Iris pigment epithelial cell (primary cell): ENCODE measurements at regions not wholly inside any gene's neighbourhood (a gene's known extent, or its start where the extent isn't known, plus 50 kb on each side); places are given as distances from the start of the nearest gene placed in this dataset.

Source experiments
- DNase-seq: peaks from one replicate; pipeline ENCODE4 v3.0.0-alpha.2; 2011; ENCODE audit warnings: low read depth

DNA sequence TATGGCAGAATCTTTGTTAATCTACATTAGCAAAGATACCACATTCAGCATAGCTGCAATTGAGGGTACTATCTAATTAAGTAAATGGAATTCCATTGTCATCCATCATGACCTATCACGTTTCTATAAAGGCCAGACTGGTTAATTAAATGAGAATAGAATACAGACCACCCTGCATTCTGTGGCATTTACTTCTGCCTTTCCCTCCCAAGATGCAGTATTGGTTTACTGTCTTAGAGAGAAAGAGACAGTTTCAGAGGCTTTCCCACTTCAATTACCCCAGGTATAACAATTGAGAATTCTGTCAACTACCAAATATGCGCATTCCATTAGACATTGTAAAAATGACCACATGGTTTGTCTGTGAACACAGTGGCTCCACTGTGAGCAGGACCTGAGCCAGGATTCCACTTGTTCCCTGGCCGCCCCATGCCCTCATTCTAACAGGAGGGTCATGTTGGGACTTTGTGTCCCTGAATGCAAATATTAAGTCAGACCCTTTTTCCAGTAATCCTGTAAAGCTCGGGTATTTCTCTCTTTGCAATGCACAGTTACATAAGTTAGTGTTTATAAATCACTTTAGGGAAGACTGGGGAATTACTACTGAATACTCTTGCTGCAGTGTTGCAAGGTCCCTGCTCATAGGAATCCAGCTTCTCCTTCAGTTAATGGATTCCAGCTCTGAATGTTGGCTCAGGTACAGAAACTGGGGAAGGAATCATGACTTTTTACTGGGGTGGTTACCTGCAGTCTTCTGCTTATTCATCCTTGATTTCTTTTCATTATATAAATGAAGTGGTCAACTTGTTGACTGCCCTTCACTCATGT lies 261.0 kb downstream of the PDGFC start:
- peak; percentile 45 for DNase-seq

DNA sequence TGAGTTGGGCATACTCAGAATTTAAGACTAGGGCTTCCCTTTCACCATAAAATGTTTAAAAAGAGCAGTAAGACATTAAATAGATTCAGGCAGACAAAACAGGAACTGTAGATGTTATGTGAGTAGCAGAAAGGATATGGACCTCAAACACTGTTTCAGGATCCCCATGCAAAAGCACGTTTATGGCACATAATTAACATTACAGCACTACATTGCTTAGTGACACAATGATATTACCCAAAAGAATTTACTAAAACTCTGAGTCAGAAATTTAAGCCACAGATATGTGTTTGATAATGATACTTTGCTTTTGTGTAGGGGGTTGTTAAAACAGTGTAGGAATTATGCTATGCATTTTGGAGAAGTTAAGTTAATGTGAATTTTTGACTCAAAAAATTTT lies 266.3 kb downstream of the PDGFC start:
- DNase-seq = peak; percentile 38

DNA sequence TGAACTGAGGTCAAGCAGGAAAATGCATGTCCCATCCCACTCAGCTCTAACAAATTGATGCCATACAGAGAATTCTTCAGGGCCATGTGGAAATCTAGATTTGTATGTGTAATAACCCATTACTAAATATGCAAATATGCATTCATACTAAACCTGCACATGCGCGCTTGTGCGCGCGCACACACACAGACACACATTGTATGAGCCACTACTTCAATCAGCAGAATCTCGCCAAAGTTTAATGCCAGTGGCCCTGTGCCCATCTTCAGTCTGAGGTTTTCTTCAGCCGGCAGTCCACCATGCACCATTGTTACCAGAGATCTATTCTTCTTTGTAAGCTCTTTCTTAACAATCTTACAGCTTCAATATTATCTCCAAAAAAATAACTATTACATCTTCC lies 276.4 kb downstream of the PDGFC start:
- DNase-seq = no peak

DNA sequence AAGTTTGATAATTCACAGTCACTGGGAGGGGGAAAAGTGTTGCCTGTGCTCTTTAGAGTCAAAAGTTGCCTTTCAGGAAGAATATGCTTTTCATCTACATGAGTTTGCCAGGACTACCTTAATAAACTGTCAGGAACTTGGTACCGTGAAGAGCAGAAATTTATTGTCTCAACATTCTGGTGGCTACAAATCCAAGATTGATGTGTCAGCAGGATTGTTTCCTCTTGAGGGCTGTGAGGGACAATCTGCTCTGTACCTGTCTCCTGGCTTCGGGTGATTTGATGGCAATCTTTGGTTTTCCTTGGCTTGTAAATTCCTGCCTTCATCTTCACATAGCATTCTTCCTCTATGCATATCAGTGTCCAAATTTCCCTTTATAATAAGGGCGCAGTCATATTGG lies 277.2 kb downstream of the PDGFC start:
- DNase-seq = no peak

DNA sequence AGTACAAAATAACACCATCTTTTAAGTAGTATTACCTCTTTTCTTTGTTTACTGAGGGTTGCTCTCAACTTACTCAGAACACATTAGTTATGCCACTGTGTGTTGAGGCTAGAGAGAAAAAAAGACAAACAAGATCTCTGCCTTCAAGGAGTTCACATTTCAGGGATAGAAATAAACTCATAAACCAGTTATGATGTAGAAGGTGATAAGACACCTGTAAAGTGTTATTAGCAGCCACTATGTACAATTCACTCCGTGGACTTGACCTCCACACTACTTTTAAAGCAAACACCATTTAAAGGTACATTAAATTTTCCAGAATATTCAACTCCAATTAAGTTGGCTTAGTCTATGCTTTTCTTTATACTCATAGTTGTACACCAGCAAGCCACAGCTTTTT lies 278.0 kb downstream of the PDGFC start:
- no peak for DNase-seq

DNA sequence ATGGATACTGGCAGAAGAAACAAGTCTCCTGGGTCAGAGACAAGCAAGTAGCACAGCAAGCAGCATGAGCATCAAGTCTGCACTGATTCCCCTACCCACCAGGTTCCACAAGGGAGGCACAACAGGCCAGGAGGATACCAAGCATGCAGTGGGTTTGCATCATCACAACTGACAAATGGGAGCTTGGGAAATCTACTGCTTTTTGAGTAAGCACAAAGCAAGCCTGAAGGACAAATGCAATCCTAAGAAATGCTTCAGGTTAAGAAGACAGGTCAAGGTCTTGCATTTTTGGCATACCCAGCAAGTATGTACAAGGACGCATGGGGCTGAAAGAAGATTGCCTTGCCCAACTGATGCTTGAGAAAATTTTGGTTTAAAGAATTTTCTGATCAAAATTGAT lies 279.6 kb downstream of the PDGFC start:
- peak; percentile 19 for DNase-seq

DNA sequence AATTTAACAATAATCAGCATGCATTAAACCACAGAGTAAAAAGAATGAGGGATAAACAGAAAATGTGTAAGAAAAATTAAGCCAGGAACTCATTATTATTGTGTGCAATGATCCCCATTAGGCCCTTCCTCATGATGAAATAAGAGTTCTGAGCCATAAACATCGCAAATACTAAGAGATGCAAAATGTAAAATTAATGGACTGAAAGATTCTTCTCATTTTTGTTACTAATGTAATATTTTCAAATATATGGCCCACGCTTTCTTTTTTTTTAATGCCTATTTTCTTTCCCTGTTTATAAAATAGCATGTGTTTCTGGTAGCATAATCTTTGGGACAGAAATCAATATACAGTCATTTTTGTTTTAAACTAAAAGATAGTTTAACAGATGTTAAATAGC lies 281.0 kb downstream of the PDGFC start:
- no peak for DNase-seq

DNA sequence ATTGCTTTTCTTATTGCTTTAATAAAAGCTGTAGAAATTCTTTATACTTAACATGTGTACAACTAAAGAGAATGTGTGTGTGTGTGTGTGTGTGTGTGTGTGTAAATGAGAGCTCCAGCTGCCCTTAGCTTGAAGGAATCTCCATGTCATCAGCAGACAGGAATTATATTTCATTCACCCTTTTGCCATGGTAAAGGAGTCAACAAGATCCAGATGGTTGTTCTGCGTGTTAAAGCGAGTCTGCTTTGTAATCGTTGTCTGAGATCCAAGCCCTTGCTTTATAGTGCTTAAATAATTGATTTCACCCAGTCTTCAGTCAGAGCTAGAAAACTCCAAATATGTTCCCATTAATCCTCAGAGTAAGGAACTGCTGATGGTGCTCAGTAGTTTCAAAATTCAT lies 285.5 kb downstream of the PDGFC start:
- DNase-seq = peak; percentile 95

DNA sequence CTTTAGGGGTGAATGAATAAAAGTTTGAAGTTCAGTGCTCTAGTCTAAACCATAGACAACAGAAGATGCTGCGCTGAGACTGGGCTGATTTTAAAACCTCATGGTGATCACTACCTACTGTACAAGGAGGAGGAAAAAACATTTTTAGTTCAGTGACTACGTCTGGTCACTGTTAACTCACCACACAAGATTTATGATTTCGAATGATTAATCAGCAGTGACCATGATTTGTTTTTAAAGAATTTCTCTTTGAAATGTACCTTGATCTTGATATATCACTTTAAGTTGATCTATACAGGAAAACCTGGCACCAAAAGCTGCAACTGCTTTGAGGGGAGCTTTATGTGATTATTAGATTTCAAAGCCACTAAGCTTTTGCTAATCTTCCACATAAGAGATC lies 286.3 kb downstream of the PDGFC start:
- DNase-seq = peak; percentile 11

DNA sequence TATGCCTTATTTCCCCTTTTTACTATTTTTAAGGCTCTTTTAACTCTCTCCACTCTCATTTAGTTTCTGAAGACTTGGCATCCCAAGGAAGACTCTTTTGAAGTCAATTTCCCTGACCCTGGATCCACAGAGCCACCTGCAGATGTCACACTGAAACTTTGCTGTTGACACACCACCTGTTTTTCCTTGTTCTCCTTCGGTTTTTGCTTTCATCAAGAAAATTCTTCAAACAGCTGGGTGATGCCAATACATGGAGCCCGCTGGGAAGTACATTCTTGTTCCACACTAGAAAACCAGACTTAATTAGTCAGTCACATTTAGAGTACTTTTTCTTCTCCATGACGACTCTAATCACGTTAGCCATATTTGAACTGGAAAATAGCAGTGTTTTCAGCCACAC lies 293.9 kb downstream of the PDGFC start:
- DNase-seq = no peak

DNA sequence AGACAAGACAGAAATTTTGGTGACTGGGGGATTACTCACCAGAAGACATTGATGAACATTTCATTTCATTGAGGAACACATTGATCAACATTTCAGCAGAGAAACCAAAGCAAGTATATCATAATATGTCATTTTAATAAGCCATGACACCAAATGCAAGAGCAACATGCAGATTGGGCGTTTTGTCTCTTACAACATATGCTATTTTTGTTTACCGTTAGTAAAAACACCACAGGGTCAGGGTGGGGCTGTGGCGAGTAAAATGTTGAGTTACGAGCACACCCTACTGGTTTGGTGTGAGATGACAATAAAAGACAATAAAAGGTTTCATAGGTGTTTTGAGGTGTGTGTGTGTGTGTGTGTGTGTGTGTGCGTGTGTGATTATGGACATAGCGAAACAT lies 294.5 kb downstream of the PDGFC start:
- DNase-seq = peak; percentile 56

DNA sequence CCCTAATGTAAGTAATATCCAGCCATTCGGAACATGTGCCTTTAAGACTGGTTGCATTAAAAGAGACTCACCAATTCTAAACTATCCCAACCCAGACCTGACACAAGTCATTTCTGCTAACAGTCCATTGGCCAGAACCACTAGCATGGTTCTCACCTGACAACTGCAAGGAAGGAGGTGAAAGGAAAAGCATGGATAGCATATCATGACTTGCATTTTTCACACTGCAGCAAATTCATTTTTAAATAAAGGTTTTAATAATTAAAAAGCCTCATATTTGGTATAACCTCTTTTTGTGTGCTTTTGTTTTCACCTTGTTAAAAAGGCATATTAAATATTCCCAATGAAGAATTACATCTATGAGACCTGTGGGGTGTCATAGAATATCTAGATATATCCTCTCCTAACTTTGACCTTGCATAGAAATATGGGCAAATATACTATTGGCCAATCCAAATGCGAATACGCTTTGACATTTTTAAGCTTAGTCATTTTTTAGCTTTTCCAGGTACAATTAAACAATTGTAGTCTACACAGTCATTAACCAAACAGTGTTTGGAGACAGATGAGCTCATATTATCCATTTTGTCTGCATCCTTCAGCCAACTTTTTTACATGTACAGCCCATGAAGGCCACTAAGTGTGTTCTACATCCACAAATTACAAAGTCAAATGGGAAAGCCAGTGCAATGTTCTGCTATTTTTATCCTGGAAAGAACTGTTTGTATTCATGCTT lies 295.3 kb downstream of the PDGFC start:
- no peak for DNase-seq

DNA sequence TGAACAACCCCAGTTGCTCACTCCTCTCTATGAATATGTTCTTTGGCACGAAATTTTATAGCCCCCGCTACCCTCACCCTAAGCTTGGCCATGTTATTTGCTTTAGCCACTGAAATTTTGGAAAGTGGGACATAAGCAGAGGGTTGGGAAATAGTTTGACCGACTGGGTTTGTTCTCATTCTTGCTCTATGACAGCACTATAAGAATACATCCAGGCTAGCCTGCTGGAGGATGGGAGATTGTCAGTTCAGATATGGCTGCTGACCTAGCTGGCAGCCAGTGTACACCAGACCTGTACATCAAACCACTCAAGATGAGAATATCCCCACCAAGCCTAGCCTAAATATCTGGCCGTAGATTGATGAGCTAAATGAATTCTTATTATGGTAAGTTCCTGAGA lies 298.1 kb downstream of the PDGFC start:
- peak; percentile 74 for DNase-seq

DNA sequence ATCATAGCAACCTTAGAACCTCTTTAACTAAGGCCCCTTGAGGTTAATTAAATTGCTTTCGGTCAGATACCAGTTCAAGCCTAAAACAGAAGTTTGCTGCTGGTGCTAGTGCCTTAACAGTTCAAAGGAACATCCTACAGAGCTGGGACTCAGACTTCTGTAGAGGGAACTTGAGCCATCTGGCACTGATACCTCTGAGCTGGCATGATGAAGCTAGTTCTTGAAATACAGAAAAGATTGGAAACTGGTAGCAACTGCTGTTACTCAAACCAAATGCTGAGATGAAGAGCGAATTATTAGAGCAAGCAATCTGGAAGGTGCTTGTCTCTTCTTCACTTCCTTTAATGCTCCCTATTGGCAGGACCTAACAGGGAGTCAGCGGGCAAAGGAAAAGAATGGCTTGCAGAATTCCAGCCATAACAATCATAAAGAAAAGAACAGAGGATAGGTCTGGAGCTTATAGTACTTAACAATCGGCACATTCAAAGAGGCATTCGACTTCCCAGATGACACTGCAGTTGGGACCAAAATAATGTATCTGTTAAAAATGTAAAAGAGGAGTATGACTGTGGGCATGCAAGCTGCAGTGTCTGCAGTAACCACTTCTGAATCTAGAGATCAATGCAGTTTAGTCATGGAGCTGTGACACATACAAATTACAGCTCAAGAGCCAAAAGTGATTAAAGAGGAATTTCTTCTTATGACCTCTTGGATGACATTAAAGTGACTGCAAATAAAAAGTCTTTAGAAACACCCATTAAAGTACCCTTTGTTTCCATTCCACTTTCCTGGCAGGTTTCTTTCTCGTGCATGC lies 298.9 kb downstream of the PDGFC start:
- peak; percentile 16 for DNase-seq

DNA sequence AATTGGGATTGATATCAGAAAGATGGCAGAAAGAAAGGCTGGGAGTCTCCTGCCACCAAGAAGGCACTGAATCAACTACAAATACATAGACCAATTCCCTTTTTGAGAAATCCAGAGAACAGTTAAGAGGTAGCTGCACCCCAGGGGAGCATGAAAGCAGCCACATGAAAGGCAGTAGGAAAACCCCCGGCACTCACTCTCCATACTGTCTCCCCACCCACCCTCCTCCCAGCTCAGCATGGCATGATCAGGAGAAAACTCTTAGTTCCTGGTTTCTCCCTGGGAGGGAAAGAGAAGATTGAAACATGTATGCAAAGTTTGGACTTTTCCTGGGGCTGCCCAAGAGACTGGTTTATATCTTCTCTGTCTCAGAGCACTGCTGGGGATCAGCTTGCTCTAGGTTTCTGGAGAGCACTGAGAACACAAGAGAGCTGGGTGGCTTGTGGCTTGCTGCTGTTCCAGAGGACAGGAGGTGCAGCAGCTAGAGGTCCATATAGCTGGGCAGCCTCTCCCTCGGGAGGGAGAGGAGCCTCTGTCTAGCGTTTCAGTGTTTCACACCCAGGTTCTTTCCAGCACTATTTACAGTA lies 305.7 kb downstream of the PDGFC start:
- no peak for DNase-seq

DNA sequence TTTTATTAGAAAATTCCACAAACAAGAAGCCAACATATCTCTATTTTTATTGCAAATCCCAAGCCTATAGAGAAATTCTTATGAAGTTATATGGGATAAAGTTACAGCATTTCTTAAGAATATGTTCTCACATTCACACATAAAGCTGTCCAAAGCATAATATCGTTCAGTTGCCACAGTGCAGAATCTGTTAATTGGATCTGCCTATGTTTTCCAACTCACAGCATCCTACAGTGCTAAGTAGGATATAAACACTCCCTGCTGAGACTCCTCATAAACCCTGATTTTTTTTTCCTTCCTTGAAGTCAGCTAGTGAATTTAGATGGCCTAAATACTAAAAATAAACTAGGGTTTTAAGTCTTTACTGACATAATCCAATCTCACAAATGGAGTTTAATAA lies 307.9 kb downstream of the PDGFC start:
- DNase-seq = no peak

DNA sequence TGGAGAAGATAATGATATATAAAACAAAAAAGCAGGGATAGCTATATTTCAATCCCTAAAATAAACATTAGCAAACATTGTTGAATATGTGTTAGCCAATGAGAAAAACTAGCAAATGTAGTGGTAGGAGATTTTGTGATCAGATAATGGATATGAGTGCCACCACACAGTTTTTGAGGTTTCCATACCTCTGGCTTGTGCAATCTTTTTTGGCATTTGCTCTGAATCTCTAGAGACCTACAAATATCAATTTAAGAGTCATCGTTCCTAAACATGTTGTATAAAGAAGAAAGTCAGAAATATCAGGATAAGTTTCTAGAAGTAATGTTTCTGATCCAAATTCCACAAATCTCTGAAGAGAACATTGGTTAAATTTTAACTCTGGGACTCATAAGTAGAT lies 308.7 kb downstream of the PDGFC start:
- DNase-seq = peak; percentile 31

DNA sequence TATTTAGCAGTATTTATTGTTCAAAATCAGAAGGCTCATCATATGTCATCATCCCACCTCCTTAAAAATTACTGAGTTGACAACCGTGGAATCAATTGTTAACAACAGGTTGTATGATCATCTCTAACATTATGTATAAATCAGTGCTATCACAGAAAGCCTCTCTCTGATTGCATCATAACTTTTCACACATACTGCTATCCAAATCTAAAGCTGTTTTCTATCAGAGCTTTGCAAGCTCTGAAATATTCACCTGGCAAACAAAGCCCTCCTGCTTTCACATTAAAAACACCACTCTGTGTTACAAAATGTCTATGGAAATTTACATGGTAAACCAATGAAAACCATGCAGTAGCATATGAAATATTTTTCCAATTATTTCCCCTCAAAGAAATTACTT lies 310.0 kb downstream of the PDGFC start:
- no peak for DNase-seq

DNA sequence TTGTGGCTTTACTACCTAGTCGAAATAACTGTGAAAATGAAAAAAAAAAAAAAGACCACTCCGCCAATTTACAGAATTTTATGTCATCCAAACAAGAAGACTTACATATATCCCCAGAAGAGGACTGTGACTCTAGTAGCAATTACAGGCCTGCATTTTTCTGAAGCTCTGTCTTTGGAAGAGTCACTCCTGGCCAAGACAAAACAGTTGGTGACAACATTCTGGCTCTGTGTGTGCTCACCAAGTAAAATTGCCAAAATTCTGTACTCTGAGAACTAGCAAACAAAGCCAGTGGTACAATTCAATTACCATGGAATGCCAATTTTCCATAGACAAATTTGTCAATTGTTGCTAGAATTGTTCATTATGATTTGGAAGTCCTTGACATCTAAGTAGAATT lies 311.1 kb downstream of the PDGFC start:
- no peak for DNase-seq

DNA sequence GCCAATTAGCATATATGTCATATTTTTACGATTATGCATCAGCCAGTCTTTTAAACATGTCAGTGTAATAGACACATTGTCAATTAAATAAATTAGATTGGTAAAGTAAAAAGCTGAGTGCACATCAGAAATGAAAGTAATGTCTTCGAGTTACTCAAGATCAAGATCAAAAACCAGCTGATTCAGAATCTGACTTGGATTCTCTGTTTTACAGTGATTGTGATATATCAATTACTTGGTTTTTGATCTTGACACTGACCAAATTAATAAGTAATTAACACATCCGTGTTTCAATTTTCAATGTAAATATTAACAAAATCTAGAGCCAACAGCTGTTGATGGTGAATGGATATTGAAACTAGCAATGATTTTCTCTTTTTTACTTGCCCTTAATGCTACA lies 311.6 kb downstream of the PDGFC start:
- no peak for DNase-seq

DNA sequence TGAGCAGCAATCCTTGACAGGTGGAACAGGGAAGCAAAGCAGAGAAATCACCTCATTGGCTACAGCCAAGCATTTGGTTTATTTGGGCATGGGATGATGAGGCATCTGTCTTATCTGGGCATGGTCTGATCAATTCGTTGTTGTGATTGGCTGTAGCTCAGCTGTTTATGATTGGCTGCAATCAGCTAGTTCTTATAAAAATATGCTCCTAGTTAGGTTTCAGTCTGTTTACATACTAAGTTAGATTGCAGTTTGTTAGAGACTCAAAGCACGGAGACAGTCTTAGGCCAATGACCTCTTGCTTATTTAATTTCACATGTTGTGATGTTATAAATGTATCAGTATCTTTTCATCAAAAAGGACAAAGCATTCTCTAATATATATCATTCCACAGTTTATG lies 312.0 kb downstream of the PDGFC start:
- no peak for DNase-seq

DNA sequence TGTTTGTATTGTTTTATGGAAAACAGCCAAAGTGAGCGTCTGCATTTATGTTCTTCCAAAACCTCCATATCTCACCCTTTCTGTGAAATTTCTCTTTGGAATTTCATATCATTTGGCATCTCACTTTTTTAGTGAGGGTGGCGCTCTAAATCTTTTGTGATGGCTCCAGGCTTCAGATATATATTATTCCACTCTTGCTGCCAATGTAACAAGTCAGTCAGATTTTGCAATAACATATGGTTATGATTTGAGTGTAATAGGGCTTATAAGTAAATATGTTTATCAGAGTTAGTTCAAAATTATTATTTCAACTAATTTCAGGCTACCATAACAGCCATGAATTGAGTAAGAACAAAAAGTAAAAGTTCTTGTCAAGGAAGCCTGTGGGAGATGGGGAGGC lies 314.7 kb downstream of the PDGFC start:
- peak; percentile 59 for DNase-seq
